ENCODE measurements at regions not wholly inside any gene's neighbourhood (a gene's known extent, or its start where the extent isn't known, plus 50 kb on each side); places are given as distances from the start of the nearest gene placed in this dataset.

DNA sequence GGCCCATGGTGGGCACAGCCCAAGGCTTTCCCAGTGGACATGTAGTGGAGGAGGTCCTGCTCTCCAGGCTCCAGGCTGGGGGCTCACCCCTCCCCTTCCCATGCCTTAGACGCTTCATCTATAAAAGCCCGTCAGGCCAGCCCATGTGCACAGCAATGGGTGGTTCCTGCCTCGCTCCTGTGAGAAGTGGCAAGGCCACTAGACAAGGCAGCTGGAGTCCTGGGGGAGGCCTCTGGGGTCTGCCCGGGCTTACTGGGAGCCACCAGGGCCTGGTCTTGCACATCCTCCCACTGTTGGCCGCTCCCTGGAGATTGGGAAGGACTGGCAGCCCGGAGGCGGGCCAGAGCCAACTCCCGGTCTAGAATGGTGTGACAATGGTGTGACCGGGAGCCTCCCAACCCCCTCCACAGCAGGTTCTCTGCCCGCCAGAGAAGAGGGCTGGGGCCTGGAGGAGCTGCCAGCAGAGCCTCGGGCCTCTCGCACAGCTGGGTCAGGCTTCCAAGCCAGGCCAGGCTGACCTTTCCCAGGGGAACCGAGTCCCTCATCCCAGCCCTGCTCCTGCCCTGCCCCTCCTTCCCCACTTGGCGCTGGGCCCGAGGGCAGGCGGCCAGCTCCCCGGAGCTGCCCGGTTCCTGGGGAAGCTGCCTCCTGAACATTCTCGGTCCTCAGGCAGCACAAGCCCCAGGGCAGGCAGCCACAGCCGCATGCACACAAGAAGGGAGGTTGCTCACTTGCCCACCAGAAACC lies 97.9 kb downstream of the RFLNA start:
- no peaks in the 10 kb centered on the region for H3K27me3 ChIP-seq (ENCODE audit: insufficient read depth, low read length)
- H4K8ac ChIP-seq (replicated peaks; ENCODE audit: insufficient read length, low read depth, low read length), result no peak overlapping the region
- H3K4ac ChIP-seq (ENCODE audit: low read depth, low read length), result no peak overlapping the region
- Mint-ChIP-seq H3K9me3 (no peaks in the 10 kb centered on the region), H3K4me1 (peaks cover 23 to 39% of the 10 kb centered on the region in 2 experiments), H3K4me3 (no peak overlapping the region), H3K36me3 (ENCODE audit: insufficient read depth in 1 of 3, low read depth in 3 of 3) (peaks cover 7 to 49% (median 27%) of the 10 kb centered on the region in 3 experiments; a peak in 6 of 7 replicates), H3K27ac (no peak overlapping the region), H3K27me3 (ENCODE audit: low read depth) (no peaks in the 10 kb centered on the region; the same call in 1 of the 2 replicates)
- H3T11ph ChIP-seq (ENCODE audit: low read length), result no peak overlapping the region
- no peak overlapping the region for H3K27ac ChIP-seq (ENCODE audit: insufficient read length, low read depth, low read length)
- no peak overlapping the region for H4K91ac ChIP-seq (ENCODE audit: insufficient read length, low read depth, low read length)
- H4K5ac ChIP-seq (ENCODE audit: insufficient read length, low read depth, low read length), result no peak overlapping the region
- no CpG with 5 or more reads among the region's 20 CpGs for WGBS (ENCODE audit: extremely low coverage, insufficient read length, low lambda C conversion rate)
- H2BK12ac ChIP-seq (ENCODE audit: insufficient read length, low read depth, low read length), result no peak overlapping the region
- no peaks in the 10 kb centered on the region for H3K4me1 ChIP-seq (ENCODE audit: insufficient read depth, low read length)
- H2BK120ac ChIP-seq (ENCODE audit: low read depth, low read length, poor library complexity, severe bottlenecking), result no peak overlapping the region
- DNase-seq, result peak; percentile 67
- H3K18ac ChIP-seq (ENCODE audit: insufficient read length, low read depth, low read length), result no peak overlapping the region
- H4K20me1 ChIP-seq (ENCODE audit: control insufficient read depth, insufficient read depth, insufficient read length), result no peaks in the 10 kb centered on the region
- no peak overlapping the region for H2AK5ac ChIP-seq (ENCODE audit: insufficient read length, low read length)
- H2BK20ac ChIP-seq (ENCODE audit: low read depth, low read length, poor library complexity, severe bottlenecking), result no peak overlapping the region
- no peaks in the 10 kb centered on the region for H3K79me2 ChIP-seq (ENCODE audit: insufficient read depth, low read length)
- no peaks in the 10 kb centered on the region for H3K79me1 ChIP-seq (ENCODE audit: insufficient read depth, low read depth, low read length, poor library complexity, severe bottlenecking)
- no peak overlapping the region for H3K14ac ChIP-seq (ENCODE audit: insufficient read depth, low read length)
- no peak overlapping the region for H3K4me2 ChIP-seq (ENCODE audit: insufficient read depth, insufficient read length, low read length)
- H3K9ac ChIP-seq (ENCODE audit: extremely low read depth, insufficient read length, low read length), result no peak overlapping the region
- no peak overlapping the region for H2BK15ac ChIP-seq (ENCODE audit: low read depth, low read length)
- no peaks in the 10 kb centered on the region for H3K23me2 ChIP-seq (ENCODE audit: insufficient read length, low read depth, low read length, poor library complexity, severe bottlenecking)
- H3K23ac ChIP-seq (ENCODE audit: insufficient read length, low read depth, low read length), result no peak overlapping the region
- no peak overlapping the region for H3K56ac ChIP-seq (ENCODE audit: insufficient read length, low read depth, low read length)
- H2BK5ac ChIP-seq (ENCODE audit: insufficient read length, low read length), result no peak overlapping the region
- H2AFZ ChIP-seq (ENCODE audit: low read length), result no peak overlapping the region
- no peaks in the 10 kb centered on the region for H3K9me3 ChIP-seq (ENCODE audit: control insufficient read depth, low read depth, low read length)
- no peak for TF ChIP-seq CTCF (conservative IDR thresholded peaks at IDR 0.05)

Measured in H9 (cell line).